NCI-H2227 treated with DMSO at 0.1 percent for 48 hours (cell line): ENCODE measurements at regions not wholly inside any gene's neighbourhood (a gene's known extent, or its start where the extent isn't known, plus 50 kb on each side); places are given as distances from the start of the nearest gene placed in this dataset.

ENCODE experiments used
- DNase-seq: peaks from one replicate; lab custom pipeline; 2025; lab: John Stamatoyannopoulos, UW

DNA sequence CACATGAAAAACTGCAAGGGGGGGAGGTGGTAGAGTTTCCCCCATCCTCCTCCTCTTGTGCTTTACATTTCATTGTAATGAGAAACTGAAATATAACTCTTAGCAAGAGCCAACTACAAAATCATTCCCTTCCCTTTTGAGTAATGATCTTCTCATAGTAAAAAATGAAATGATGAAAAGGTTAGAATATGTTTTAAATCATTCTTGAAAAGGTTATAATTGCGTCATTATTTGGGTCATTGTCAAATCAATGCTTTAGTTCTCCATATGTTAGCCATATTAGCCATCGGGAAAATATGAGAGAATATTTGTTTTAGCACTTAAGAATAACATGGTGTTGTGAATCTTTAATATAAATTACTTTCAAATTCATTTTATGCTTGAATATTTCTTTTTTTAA, 1185.0 kb upstream of the CDH18 start:
- no peak for DNase-seq

DNA sequence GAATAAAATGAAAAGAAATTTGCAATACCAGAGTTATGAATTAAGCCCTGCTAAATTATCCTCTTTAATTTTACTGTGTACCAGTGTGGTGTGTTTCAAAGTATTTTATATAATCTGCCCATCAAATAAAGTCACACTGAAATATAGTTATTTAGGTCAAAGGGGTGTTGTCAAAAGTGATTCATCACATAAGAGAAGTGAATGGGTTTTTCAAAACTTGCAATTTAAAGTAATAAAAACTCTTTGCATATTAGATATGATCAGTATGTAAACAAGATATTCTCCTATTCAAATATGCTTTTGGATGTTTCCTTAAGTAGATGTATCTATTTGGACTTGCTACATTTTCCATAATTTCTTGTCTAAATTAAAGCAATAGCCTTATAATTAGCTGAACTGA, 1183.0 kb upstream of the CDH18 start:
- no peak for DNase-seq

DNA sequence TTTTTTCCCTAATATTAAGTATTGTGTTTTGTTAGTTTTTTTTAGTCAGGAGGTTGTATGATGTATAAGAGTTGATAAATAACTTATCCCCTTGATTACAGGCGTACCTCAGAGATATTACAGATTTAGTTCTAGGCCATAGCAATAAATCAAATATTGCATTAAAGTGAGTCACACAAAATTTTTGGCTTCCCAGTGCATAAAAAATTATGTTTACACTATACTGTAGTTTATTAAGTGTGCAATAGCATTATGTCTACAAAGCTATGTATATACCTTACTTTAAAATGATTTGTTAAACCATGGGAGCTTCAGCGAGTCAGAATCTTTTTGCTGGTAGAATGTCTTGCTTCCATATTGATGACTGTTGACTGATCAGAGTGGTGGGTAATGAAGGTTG, 1180.6 kb upstream of the CDH18 start:
- DNase-seq: no peak

DNA sequence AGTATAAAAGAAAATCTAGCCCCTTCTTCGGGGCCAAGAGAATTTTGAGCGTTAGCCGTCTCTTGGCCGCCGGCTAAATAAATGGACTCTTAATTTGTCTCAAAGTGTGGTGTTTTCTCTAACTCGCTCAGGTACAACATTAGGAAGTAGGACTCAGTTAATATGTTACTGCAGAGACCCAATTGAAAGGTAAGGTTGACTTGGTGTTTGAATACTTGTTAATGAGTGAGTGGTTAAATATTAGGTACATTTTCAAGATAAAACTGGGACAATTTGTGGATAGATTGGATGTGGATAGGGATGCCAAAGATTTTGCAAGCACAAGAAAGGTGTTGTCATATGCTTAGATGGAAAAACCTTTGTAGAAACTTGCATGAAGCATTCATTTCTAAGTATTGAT, 1177.3 kb upstream of the CDH18 start:
- DNase-seq: no peak

DNA sequence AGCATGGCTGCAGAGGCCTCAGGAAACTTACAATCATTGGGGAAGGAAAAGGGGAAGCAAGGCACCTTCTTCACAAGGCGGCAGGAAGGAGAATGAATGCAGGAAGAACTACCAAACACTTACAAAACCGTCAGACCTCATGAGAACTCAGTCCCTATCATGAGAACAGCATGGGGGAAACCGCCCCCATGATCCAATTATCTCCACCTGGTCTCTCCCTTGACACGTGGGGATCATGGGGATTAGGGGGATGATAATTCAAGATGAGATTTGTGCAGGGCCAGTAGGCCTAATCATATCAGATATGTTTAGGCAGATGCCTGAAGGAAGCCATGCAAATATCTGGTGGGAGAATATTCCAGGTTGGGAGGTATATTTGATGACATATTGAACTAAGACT, 1176.4 kb upstream of the CDH18 start:
- DNase-seq: no peak

DNA sequence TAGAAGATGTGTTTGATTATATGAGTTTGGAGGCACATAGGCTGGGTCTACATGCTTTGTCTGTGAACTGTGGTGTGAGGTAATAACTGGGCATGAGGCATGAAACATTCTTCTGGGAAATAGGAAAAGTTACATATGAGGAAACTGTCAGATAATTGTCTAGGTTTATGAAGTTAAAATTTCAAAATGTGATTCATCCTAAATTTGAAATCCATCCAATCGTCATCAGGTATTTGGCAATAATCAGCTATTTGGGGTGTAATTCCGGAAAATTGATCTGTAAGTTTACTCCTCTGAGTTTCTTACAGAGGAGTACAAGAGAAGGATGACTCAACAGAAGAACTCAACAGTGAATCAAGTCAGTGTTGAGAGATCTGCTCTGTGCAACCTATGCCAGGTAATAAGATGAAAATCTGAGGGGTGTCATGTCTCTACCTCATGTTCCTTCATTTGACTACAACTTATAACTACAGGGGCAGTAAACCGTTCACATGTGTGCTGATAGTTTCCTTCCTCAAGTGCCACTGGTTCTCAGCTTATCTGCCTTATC, 1171.6 kb upstream of the CDH18 start:
- no peak for DNase-seq

DNA sequence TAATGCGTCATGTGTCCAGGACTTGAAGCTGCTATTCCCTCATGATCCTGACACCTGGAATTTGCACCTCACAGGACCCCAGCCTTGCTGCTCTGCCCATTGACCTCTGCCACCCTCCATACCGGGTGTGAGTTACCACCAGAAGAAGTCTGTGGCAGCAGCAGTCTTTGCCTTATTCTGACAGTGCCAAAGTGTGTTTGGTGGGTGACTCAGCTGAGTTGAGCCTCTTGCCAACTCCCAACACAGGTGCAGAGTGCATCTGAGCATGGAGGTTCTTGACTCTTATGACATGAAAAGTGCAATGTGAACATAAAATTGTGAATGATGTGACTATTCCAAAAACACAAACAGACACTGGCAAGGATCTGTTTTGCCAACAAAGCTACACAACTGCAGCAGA, 1166.5 kb upstream of the CDH18 start:
- no peak for DNase-seq

DNA sequence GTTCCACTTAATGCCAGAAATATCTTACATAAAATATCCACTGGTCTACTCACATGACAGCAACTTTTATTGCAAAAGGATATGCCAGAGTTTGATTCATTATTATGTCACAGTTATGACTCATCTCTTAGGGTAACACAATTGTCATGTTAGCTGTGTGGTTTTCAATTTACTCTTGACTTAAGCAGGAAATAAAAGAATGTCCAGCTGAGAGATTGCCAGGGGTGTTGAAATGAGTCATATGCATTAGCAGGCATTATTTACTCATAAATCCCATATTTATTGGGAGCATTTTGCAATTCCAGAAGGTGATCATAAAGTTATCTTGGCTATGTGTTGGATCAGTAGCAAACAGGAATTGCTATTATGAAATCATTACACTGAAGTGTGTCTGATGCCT, 1164.6 kb upstream of the CDH18 start:
- no peak for DNase-seq

DNA sequence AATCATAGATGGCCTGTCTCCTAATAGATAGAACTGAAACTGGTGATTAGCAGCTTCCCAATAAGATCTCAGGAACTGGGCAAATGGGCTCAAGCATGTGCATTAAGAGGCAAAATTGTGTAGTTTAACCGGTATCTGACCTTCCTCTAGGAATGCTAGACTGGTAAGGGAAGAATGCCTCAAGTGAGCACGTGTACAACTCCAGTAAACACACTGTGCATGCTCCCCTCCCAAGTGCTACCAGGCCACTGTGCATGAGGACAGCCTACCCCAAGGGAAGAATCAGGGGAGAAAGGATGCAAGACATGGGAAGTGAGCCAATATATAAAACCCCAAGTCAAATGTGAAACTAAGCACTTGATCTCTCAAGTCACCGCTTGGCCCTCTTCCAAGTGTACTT, 1157.4 kb upstream of the CDH18 start:
- DNase-seq: no peak

DNA sequence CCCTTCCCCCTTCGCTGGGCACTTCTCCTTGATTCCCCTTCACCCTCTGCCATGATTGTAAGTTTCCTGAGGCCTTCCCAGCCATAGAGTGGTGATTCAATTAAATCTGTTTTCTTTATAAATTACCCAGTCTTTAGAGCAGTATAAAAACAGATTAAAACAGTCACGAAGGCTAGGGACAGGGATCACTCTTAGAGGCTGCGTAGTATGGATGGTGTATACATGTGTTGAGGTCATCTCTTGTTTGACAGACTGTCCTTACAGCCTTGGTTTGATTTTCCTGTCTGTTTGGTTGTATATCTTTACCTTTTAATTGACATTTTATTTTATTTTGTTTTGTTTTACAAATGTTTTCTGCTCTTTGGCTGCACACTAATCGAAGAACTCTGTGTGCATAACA, 1155.7 kb upstream of the CDH18 start:
- no peak for DNase-seq

DNA sequence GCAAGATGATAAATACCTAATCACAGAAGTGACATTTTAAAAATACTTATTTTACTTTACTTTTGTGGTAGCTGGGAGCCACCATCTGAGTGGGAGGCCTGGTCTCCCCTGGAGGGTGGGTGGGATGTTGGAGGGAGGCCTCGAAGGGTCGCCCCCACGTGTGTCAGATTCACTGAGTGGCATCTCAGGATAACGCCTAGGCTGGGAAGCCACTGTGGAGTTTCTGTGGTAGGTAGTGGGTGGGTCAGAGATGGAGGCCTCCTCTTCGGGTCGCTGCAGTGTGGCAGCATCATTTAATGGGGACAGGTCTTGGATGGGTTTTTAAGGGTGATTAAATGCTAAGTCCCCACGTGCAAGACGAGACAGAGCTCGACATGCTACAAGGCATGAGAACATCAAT, 1154.8 kb upstream of the CDH18 start:
- no peak for DNase-seq

DNA sequence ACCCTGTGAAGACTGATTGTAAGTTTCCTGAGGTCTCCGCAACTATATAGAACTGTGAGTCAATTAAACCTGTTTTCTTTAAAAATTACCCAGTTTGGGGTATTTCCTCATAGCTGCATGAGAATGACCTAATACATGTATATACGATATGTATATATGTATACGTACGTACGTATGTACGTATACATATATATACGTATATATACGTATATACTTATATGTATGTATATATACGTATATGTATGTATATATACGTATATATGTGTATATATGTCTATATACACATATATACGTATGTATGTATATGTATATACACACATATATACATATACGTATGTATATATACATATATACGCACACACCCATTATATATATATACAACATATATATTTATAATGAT, 1153.0 kb upstream of the CDH18 start:
- no peak for DNase-seq

DNA sequence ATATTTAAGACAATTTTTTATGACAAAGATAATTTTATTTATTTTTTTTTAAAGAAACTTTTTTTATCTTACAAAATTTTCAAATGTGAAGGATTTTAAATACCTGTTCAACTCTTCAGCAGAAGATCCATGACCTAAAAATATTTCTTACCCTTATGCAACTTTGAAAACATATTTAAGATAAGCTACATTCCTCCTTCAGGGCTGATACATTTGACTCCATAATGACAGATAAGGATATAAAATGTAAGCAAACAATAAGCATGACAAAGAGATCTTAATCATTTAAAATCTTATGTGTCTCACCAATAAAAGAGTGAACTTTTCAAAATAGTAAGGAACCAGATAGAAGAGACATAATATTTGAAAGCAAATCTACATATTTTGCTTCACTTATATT, 1138.2 kb upstream of the CDH18 start:
- no peak for DNase-seq

DNA sequence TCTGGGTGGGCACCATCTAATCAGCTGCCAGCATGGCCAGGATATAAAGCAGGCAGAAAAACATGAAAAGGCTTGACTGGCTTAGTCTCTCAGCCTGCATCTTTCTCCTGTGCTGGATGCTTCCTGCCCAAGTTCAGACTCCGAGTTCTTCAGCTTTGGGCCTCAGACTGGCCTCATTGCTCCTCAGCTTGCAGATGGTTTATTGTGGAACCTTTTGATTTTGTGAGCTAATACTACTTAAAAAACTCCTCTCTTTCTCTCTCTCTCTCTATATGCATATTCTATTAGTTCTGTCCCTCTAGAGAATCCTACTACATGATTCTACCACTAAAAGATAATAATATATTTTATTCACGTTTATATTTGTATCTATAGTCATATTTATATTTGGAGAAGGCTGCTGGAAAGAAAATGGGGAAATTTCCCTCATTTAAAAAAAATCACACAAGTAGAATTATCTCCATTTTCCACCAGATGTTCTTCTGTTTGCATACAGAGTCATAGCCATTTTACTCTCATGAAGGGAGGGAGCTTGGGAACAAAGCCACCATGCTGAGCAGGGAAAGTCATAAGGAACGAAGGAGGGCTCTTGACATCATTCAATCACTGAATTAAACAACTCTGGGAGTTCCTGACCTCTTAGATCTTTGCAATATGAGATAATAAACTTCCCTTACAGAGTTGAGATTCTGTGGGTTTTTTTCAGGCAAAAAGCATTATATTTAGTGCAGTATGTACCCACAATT, 1137.4 kb upstream of the CDH18 start:
- no peak for DNase-seq

DNA sequence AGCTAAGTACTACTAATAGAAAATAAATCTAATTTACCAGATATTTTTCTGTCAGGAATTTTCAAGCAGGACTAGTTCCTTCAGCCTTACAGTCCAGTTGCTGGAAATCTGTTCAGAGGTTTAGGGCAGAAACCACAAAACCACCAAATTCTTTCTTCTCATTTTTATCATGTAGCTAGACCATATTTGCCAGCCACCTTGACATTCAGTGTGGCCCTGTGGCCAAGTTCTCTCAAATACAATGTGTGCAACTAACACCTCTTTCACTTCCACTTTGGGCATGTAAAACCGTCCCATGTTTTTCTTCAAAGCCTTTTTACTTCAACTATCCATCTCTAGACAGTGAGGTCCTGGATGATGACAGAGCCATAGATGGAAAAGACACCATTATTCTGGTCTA, 1133.2 kb upstream of the CDH18 start:
- DNase-seq: no peak

DNA sequence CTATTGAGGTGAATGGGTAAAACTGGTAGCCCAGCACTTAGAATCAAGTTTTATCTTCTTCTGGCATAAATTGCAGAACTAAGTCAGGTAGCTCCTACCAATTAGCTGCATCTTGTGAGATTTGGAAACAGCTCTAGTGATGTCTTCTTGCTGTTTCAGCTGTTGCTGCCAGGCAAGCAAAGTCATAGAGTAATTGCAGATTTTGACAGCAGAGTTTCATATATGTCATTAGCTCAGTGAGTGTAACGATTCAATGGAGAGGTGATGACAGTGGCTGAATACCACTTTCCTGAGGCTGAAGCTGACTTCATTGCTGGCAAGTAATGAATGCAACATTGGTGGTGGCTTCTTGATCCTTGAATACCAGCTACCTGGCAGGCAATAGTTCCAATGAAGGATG, 1109.7 kb upstream of the CDH18 start:
- no peak for DNase-seq

DNA sequence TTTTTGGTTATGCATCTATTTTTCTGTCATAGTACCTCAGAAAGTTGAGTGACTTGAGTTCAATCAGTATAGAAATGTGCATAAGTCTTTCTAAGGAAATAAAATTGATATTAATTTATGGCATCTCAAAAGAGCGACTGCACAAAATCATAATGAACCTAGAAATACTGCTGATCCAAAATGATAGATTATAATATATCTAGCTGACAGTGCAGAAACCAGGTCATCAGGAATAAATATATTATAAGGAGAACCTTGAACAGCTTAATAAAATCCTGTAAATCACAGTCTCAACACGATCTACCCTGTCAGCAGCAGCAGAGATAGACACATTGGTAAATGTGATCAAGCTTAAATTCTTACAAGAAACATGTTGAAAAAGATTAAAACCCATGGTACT, 1106.6 kb upstream of the CDH18 start:
- DNase-seq: no peak

DNA sequence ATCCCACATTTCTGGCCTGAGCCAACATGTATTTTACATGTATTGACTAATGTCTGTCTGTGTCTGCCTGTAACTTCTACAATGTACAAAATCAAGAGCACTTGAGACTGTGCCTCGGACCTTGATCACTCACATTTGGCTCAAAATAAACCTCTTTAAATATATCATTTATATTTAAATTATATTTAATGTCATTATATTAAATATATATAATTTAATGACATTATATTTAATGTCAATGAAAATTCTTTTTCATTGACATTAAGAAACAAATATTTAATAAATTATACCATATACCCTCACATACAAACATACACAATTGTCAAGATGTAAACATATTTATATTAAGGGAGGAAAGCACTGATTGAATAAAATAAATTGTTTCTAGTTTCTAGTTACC, 1099.8 kb upstream of the CDH18 start:
- DNase-seq: no peak

DNA sequence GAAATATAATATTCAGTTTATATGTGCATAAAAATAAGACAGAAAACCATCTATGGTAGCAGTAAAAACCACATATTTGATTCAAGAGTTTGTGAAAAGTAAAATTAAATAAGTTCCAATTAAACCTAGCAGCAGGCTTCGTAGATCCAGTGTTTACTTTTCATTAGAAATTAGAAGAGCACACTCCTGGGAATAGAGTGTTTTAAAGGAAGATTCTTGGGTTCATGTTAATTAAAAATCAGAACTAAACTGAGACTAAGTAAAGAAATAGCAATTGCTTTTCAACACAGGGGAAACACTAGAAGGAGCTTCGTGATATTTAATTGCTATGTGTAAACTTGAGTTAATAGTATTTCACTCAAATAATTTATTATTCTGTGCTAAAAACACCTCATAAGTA, 1097.8 kb upstream of the CDH18 start:
- DNase-seq: no peak

DNA sequence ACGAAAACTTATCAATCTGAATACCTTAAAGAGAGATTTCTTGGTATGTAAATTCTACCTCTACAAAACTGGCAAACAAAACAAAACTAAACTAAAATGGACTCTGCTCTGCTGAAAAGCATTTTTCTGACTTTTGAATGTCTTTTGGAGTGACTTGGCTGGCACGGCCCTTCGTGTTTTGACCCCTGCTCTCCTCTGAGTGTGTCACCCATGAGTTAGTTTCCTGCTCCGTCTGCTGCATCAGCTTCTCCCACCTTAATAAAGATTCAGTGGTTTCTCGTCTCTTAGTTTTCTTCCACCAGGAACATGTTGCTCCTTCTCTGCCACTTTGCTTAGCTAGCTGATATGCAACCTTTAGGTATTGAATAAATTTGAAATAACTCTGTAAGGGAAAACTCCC, 1084.0 kb upstream of the CDH18 start:
- DNase-seq: no peak

DNA sequence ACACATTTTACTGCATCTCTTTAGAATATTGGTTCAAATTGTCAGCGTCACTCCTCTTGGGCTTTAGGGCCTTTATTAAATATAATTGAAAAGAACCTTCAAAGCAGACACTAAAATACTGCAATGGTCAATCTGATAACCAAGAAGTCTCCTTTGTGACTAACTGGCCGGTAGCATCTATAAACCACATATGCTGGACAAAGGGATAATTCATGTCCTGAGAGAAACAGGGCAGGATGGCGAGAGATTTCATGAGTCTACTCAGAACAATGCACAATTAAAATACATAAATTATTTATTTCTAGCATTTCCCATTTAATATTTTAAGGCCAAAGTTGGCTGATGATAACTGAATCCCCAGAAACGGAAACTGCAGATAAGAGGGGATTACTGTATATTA, 1083.4 kb upstream of the CDH18 start:
- DNase-seq: no peak

DNA sequence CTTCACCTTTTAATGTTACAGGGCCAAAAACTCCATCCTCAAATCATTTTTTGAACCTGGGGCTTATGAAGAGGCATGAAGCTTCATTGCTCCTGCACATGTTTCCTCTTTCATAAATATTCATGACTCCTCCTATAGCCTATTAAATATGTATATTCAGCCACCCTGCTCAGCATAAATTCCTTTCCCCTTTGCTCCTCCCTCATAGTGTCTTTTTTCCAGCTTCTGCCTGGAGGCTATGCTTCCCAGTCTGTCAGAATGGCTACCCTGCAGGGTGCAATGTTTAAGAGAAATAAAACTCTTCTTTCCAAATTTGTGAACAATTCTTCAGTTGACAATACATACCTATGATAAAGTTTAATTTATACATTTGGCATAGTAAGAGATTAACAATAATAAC, 1082.9 kb upstream of the CDH18 start:
- no peak for DNase-seq

DNA sequence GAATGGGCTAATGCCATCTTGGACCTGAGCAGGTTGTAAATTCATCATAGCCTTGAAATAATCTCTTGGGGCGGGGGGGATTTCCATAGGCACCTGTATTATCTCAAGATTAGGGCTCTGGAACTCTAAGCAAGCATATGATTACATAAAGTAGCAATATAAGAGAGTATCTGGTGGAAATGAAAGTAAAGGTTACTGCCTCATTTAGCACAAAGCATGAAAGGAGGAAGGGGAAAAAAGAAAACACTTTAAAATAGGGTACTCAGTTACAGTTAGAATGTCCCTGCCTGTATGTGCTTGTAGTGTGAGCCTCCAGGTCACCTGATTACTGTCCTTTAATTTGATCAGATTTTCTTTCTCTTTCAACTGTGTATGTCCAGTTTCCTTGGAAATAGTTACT, 1079.7 kb upstream of the CDH18 start:
- no peak for DNase-seq

DNA sequence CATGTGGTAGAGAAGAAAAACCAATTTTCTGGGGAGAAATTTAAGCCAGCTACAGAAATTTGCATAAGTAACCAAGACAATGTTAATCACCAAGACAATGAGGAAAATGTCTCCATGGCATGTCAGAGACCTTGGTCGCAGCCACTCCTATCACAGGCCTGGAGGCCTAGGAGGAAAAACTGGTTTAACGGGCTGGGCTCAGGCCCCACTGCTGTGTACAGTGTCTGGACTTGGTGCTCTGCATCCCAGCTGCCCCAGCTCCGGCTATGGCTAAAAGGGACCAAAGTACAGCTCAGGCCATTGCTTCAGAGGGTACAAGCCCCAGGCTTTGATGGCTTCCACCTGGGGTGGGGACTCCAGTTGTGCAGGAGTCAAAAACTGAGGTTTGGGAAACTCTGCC, 1075.1 kb upstream of the CDH18 start:
- no peak for DNase-seq
